Smooth muscle cell (in vitro differentiated cells): ENCODE measurements at regions not wholly inside any gene's neighbourhood (a gene's known extent, or its start where the extent isn't known, plus 50 kb on each side); places are given as distances from the start of the nearest gene placed in this dataset.

Source experiments
- DNase-seq: peaks from one replicate; lab custom pipeline; 2025; ENCODE audit not compliant: unreplicated experiment; lab: John Stamatoyannopoulos, UW
- H2AFZ ChIP-seq: fragments of 200-600 bp; sonication (generic); 2 replicates; pipeline ENCODE4 v1.6.0; 2016; ENCODE audit warnings: antibody characterized with exemption, low read depth, mild to moderate bottlenecking
- H3F3A ChIP-seq: fragments of 200-600 bp; sonication (generic); 2 replicates; pipeline ENCODE4 v1.6.0; 2017; ENCODE audit warnings: antibody characterized with exemption, low read depth
- H3K27ac ChIP-seq: fragments of 200-600 bp; sonication (generic); 2 replicates; pipeline ENCODE4 v1.5.1; 2016; ENCODE audit warnings: low read depth, mild to moderate bottlenecking
- H3K27me3 ChIP-seq: fragments of 200-600 bp; sonication (generic); 2 replicates; pipeline ENCODE4 v1.6.1; 2016; ENCODE audit warnings: low read depth, mild to moderate bottlenecking
- H3K36me3 ChIP-seq: fragments of 200-600 bp; sonication (generic); 2 replicates; pipeline ENCODE4 v1.5.1; 2016; ENCODE audit warnings: low read depth
- H3K4me1 ChIP-seq: fragments of 200-600 bp; sonication (generic); 2 replicates; pipeline ENCODE4 v1.5.1; 2016; ENCODE audit warnings: low read depth
- H3K4me2 ChIP-seq: fragments of 200-600 bp; sonication (generic); 2 replicates; pipeline ENCODE4 v1.6.0; 2016; ENCODE audit warnings: mild to moderate bottlenecking
- H3K4me3 ChIP-seq: fragments of 200-600 bp; sonication (generic); 2 replicates; pipeline ENCODE4 v1.5.1; 2016; ENCODE audit warnings: mild to moderate bottlenecking
- H3K79me2 ChIP-seq: fragments of 200-600 bp; sonication (generic); 2 replicates; pipeline ENCODE4 v1.6.0; 2016; ENCODE audit warnings: low read depth, mild to moderate bottlenecking
- H3K9ac ChIP-seq: fragments of 200-600 bp; sonication (generic); 2 replicates; pipeline ENCODE4 v1.6.0; 2016; ENCODE audit warnings: low read depth
- H3K9me3 ChIP-seq: fragments of 200-600 bp; sonication (generic); replicated peaks from 2 replicates; pipeline ENCODE4 v1.5.1; 2016; ENCODE audit warnings: low read depth
- H4K20me1 ChIP-seq: fragments of 200-600 bp; sonication (generic); 2 replicates; pipeline ENCODE4 v1.6.0; 2016; ENCODE audit warnings: low read depth
- CTCF ChIP-seq: fragments of 200-600 bp; sonication (generic); IDR thresholded peaks from 2 replicates; pipeline ENCODE4 v1.5.1; 2017; ENCODE audit warnings: borderline replicate concordance, mild to moderate bottlenecking, antibody characterized with exemption; ENCODE audit not compliant: insufficient read depth, poor library complexity, severe bottlenecking
- WGBS: methylation state at CpG from one replicate; pipeline ENCODE4 v1.1.7; 2016; ENCODE audit warnings: low lambda C conversion rate; 5-methylcytosine and 5-hydroxymethylcytosine counted together

DNA sequence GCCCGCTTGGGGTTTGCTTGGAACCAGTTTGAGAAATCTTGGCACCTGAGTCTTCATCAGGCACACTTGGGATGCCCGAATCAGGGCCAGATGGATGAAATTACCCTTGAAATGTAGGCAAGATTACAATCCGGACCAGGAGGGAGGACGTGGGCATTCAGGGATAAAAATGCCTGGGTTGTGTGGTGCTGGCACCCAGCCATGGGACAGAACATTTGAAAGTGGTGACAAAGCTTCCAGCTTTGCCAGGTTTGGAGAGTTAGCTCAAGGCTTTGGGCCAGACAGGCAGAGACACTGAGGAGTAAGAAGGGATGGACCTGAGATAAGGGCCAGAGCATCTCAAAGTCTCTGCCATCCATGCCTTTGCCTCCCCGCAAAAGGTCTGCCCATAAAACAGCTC is 182.2 kb downstream of the TTC32 start:
- WGBS: 95% methylated on average over 5 of the region's 5 CpGs
- Histone ChIP-seq H3K79me2 (no peaks in the 10 kb centered on the region), H3K27ac (no peak overlapping the region), H4K20me1 (no peaks in the 10 kb centered on the region), H3K27me3 (peaks cover 2% of the 10 kb centered on the region), H2AFZ (no peak overlapping the region), H3F3A (no peaks in the 10 kb centered on the region), H3K4me2 (no peak overlapping the region), H3K9ac (no peak overlapping the region), H3K36me3 (no peaks in the 10 kb centered on the region), H3K4me3 (no peak overlapping the region), H3K4me1 (no peaks in the 10 kb centered on the region), H3K9me3 (no peaks in the 10 kb centered on the region)
- no peak for TF ChIP-seq CTCF
- no peak for DNase-seq

DNA sequence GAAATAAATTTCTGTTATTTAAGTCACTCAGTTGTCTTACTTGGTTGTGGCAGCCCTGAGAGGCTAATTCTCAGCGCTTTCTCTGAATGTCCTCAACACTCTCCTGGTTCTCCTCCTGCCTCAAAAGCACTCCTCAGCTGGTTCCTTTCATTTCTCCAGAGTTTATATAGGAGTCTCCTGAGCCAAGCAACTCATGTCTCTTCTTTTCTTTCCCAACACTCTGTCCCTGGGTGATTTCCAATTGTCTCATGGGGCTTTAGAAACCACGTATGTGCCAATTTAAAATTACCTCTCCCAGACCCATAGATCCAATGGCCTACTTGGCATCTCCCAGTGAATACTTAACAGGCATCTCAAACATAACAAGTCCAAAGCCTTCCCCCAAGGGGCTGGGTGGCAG is 184.3 kb downstream of the TTC32 start:
- no peak overlapping the region for H3K9ac ChIP-seq
- DNase-seq: no peak
- no peaks in the 10 kb centered on the region for H3K79me2 ChIP-seq
- H4K20me1 ChIP-seq: no peaks in the 10 kb centered on the region
- TF ChIP-seq CTCF: no peak
- H3F3A ChIP-seq: no peaks in the 10 kb centered on the region
- no peak overlapping the region for H3K4me3 ChIP-seq
- H2AFZ ChIP-seq: no peak overlapping the region
- 94% methylated on average over 2 of the region's 2 CpGs for WGBS
- H3K4me2 ChIP-seq: no peak overlapping the region
- no peaks in the 10 kb centered on the region for H3K4me1 ChIP-seq
- no peaks in the 10 kb centered on the region for H3K9me3 ChIP-seq
- peaks cover 10% of the 10 kb centered on the region for H3K27me3 ChIP-seq
- H3K27ac ChIP-seq: no peak overlapping the region
- no peaks in the 10 kb centered on the region for H3K36me3 ChIP-seq

- Histone ChIP-seq H3K4me1 (peaks cover 7% of the 10 kb centered on the region), H3K9me3 (no peaks in the 10 kb centered on the region), H3K36me3 (no peaks in the 10 kb centered on the region), H4K20me1 (no peaks in the 10 kb centered on the region), H2AFZ (no peak overlapping the region), H3K79me2 (no peaks in the 10 kb centered on the region), H3K9ac (no peak overlapping the region), H3K27me3 (peaks cover 10% of the 10 kb centered on the region), H3F3A (no peaks in the 10 kb centered on the region), H3K27ac (no peak overlapping the region), H3K4me3 (no peak overlapping the region), H3K4me2 (no peak overlapping the region)
- WGBS: 89% methylated on average over 4 of the region's 4 CpGs
- no peak for TF ChIP-seq CTCF
- no peak for DNase-seq
Observed at GRCh38 chr2:19714926-19715325, 186.9 kb downstream of the TTC32 start.

DNA sequence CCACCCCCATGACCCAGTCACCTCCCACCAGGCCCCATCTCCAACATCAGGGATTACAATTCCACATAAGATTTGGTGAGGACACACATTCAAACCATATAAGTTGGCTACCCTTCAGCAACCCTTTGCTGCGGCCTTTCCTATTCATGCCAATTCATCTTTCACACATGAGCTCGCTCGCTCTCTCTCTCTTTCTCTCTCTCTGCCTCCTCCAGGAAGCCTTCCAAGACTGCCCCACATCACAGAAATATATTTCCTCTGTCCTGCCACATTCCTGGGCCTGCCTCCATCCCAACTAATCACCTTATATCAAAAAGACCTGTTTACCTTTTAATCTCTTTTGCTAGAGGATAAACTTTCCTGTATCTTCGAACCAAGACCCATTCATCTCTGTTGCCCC is 188.9 kb downstream of the TTC32 start:
- no peaks in the 10 kb centered on the region for H3F3A ChIP-seq
- H3K9me3 ChIP-seq: no peaks in the 10 kb centered on the region
- peaks cover 7% of the 10 kb centered on the region for H3K4me1 ChIP-seq
- H3K4me3 ChIP-seq: no peak overlapping the region
- no peak for TF ChIP-seq CTCF
- no peak overlapping the region for H3K9ac ChIP-seq
- 92% methylated on average over 4 of the region's 4 CpGs for WGBS
- H3K79me2 ChIP-seq: no peaks in the 10 kb centered on the region
- no peak overlapping the region for H2AFZ ChIP-seq
- peaks cover 10% of the 10 kb centered on the region for H3K27me3 ChIP-seq
- no peaks in the 10 kb centered on the region for H3K36me3 ChIP-seq
- H4K20me1 ChIP-seq: no peaks in the 10 kb centered on the region
- H3K4me2 ChIP-seq: no peak overlapping the region
- no peak for DNase-seq
- H3K27ac ChIP-seq: no peak overlapping the region
